ENCODE measurements at regions not wholly inside any gene's neighbourhood (a gene's known extent, or its start where the extent isn't known, plus 50 kb on each side); places are given as distances from the start of the nearest gene placed in this dataset.

- TF ChIP-seq, protein P1, sequence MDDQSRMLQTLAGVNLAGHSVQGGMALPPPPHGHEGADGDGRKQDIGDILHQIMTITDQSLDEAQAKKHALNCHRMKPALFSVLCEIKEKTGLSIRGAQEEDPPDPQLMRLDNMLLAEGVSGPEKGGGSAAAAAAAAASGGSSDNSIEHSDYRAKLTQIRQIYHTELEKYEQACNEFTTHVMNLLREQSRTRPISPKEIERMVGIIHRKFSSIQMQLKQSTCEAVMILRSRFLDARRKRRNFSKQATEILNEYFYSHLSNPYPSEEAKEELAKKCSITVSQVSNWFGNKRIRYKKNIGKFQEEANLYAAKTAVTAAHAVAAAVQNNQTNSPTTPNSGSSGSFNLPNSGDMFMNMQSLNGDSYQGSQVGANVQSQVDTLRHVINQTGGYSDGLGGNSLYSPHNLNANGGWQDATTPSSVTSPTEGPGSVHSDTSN (CRISPR knock-in tag; IDR thresholded peaks at IDR 0.05) = no peak
- TF ChIP-seq OVOL3 (tag by site-specific recombination; IDR thresholded peaks at IDR 0.05) (no peak), ZNF280C (tag by site-specific recombination; IDR thresholded peaks at IDR 0.05) (no peak), ZNF23 (tag by site-specific recombination; IDR thresholded peaks at IDR 0.05; ENCODE audit: borderline replicate concordance) (no peak), GLIS1 (tag by site-specific recombination; IDR thresholded peaks at IDR 0.05) (peak; percentile 60), ZBTB20 (tag by site-specific recombination; IDR thresholded peaks at IDR 0.05) (no peak), ZNF654 (tag by site-specific recombination; IDR thresholded peaks at IDR 0.05; ENCODE audit: low read depth) (no peak), ZNF292 (tag by site-specific recombination; IDR thresholded peaks at IDR 0.05; ENCODE audit: borderline replicate concordance, low read depth) (no peak)
- CTCF ChIA-PET = no interaction called here
- no peak overlapping the region for H3K4me3 ChIP-seq (ENCODE audit: low read depth, low read length)
- no peak overlapping the region for H3K27ac ChIP-seq (ENCODE audit: extremely low read depth, low read depth, low read length)
- H3K9me3 ChIP-seq (ENCODE audit: control insufficient read depth, insufficient read depth, low read depth, low read length) = no peaks in the 10 kb centered on the region
- POLR2A ChIA-PET = no interaction called here
- H3K4me1 ChIP-seq (ENCODE audit: control insufficient read depth, insufficient read depth, low read length) = no peaks in the 10 kb centered on the region
- H3K36me3 ChIP-seq (ENCODE audit: control insufficient read depth in 2 of 2, insufficient read depth in 1 of 2, low read length in 2 of 2) = no peaks in the 10 kb centered on the region
These were observed 168.2 kb downstream of the KIF26A start for GRCh38 chr14:104306450-104307040.

GRCh38 chr14:104307246-104307626 lies 168.8 kb downstream of the KIF26A start:
- H3K4me3 ChIP-seq (ENCODE audit: low read depth, low read length) = no peak overlapping the region
- no peaks in the 10 kb centered on the region for H3K4me1 ChIP-seq (ENCODE audit: control insufficient read depth, insufficient read depth, low read length)
- no peaks in the 10 kb centered on the region for H3K36me3 ChIP-seq (ENCODE audit: control insufficient read depth in 2 of 2, insufficient read depth in 1 of 2, low read length in 2 of 2)
- TF ChIP-seq YY2 (tag by site-specific recombination; IDR thresholded peaks at IDR 0.05) (no peak), ZNF169 (tag by site-specific recombination; IDR thresholded peaks at IDR 0.05) (no peak), ZNF701 (tag by site-specific recombination; IDR thresholded peaks at IDR 0.05) (no peak), ZNF121 (tag by site-specific recombination; IDR thresholded peaks at IDR 0.05) (no peak), ZNF266 (tag by site-specific recombination; IDR thresholded peaks at IDR 0.05; ENCODE audit: low read depth) (no peak), GLI2 (tag by site-specific recombination; IDR thresholded peaks at IDR 0.05; ENCODE audit: borderline replicate concordance, low read depth) (no peak), ZNF626 (tag by site-specific recombination; IDR thresholded peaks at IDR 0.05) (no peak), ZNF350 (tag by site-specific recombination; IDR thresholded peaks at IDR 0.05) (no peak), ZNF16 (tag by site-specific recombination; IDR thresholded peaks at IDR 0.05; ENCODE audit: low read depth) (no peak), TCF7L2 (IDR thresholded peaks at IDR 0.05; ENCODE audit: borderline replicate concordance, low read depth, low read length) (no peak)
- ChIA-PET POLR2A (no interaction called here), CTCF (no interaction called here)
- no peaks in the 10 kb centered on the region for H3K9me3 ChIP-seq (ENCODE audit: control insufficient read depth, insufficient read depth, low read depth, low read length)
- H3K27ac ChIP-seq (ENCODE audit: extremely low read depth, low read depth, low read length) = no peak overlapping the region

DNA sequence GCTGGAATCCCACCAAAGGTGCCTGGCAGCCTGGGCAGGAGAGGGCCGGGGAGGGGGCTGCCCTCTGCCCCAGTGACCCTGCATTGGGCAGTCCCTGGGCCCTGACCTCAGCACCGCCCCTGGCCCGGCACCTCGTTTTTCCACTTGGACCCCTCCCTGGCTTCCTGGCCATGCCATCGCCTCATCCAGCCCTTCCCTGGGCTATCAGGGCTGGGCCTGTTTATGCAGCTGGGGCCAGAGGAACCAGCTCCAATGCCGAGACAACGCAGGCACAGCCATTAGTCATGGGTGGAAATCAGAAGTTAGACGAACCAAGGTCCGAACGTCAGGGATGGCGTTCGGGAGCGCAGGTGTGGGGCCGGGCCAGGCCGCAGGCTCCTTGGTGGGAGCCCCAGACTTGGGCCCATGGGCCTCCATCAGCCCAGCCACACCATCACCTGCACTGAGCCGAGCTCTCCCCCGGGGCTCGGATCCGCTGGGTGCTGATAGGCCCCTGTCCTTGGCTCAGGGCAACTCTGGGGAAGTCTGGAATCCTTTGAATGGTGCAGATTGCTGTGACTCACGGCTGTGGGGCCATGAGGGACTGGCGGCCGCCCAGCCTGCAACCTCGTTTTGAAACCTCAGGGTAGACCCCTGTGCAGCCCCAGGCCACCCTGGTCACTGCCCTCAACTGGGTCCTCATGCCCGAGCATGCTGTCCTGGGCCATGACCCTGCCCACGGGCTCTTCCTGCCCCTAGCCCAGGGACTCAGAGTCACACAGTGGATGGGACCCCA lies 169.4 kb downstream of the KIF26A start:
- no peak overlapping the region for H3K4me3 ChIP-seq (ENCODE audit: low read depth, low read length)
- TF ChIP-seq, protein P2, sequence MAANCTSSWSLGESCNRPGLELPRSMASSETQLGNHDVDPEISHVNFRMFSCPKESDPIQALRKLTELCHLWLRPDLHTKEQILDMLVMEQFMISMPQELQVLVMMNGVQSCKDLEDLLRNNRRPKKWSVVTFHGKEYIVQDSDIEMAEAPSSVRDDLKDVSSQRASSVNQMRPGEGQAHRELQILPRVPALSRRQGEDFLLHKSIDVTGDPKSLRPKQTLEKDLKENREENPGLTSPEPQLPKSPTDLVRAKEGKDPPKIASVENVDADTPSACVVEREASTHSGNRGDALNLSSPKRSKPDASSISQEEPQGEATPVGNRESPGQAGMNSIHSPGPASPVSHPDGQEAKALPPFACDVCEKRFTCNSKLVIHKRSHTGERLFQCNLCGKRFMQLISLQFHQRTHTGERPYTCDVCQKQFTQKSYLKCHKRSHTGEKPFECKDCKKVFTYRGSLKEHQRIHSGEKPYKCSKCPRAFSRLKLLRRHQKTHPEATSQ (tag by site-specific recombination; IDR thresholded peaks at IDR 0.05) = no peak
- TF ChIP-seq ZNF248 (tag by site-specific recombination; IDR thresholded peaks at IDR 0.05) = no peak
- TF ChIP-seq GLI4 (tag by site-specific recombination; IDR thresholded peaks at IDR 0.05) = no peak
- no peaks in the 10 kb centered on the region for H3K4me1 ChIP-seq (ENCODE audit: control insufficient read depth, insufficient read depth, low read length)
- no peaks in the 10 kb centered on the region for H3K36me3 ChIP-seq (ENCODE audit: control insufficient read depth in 2 of 2, insufficient read depth in 1 of 2, low read length in 2 of 2)
- H3K9me3 ChIP-seq (ENCODE audit: control insufficient read depth, insufficient read depth, low read depth, low read length) = no peaks in the 10 kb centered on the region
- no peak overlapping the region for H3K27ac ChIP-seq (ENCODE audit: extremely low read depth, low read depth, low read length)
- CTCF ChIA-PET = no interaction called here
- POLR2A ChIA-PET = no interaction called here

All from HEK293 (cell line).